ENCODE measurements at regions not wholly inside any gene's neighbourhood (a gene's known extent, or its start where the extent isn't known, plus 50 kb on each side); places are given as distances from the start of the nearest gene placed in this dataset.

- TF ChIP-seq CTCF (IDR thresholded peaks at IDR 0.05) (no peak), POLR2AphosphoS5 (IDR thresholded peaks at IDR 0.05; ENCODE audit: low read depth, low read length) (no peak), REST (IDR thresholded peaks at IDR 0.05; ENCODE audit: insufficient read depth in 1 of 2, low read depth in 2 of 2, low read length in 1 of 2) (no peak)
These were observed 68.4 kb upstream of the SSBP3 start for GRCh38 chr1:54474310-54475251.

All from Panc1 (cell line).